Right ventricle myocardium superior (tissue), 1 donor: ENCODE measurements at regions not wholly inside any gene's neighbourhood (a gene's known extent, or its start where the extent isn't known, plus 50 kb on each side); places are given as distances from the start of the nearest gene placed in this dataset.
A peak's percentile ranks its signal among the peaks of the same experiment; 100 is the strongest.

ENCODE experiments used
- ATAC-seq: fragments of 200-7000 bp; cut with Tn5 transposase; one replicate; pipeline ENCODE4 v1.9.1; 2020; ENCODE audit warnings: mild to moderate bottlenecking; ENCODE audit not compliant: poor library complexity
- DNase-seq: peaks from one replicate; pipeline ENCODE4 v3.0.0-alpha.2; 2020
- intact Hi-C: fragments of 100-400 bp; cut with DNase I; formaldehyde crosslinking; loops from one replicate; pipeline ENCODE4 v1.11.2; 2022
- donor health status: DM: no; HTN: yes; CAD: no; lungs with severe emphysema.

DNA sequence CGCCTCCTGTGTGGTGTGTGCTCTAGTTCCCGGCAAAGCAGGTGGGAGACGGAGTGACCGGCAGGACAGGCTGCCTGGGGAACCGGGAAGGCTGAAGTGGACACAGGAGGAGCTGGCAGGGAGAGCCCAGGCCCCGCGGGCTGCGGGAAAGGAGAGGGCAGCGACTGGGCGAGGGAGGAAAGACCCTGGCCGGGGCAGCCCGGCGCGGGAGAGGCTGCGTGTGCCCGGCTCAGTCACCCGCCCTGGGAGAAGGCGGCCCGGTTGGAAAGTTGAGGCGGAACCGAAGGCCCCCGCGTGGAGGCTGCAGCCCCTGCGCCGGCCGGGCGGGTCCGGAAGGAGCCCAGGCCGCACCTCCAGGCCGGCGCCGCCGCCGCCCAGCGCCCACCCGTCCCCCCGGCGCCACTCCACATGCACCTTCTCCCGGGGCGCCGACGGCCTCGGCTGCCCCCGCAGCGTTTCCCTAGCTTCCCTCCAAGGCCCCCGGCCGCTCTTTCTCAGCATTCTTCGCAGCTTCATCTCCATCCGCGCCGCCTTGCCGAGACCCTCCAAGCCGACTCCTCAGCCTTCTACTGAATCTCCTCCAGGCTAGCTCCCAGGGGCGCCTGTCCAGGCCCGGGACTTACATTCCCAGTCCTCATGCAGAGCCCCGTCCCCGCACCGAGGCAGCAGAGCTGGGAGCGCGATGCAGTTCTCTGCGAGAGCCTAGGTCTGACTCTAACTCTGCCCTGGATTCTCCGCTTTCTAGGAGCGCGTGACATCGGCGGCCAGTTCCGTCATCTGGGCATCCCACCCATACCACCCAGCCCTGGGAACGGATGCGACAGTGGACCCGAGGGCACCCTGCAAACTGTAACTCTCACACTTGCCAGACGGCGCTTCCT is 152.0 kb downstream of the ERCC6L2 start:
- DNase-seq (no peak), ATAC-seq (peak; percentile 36)
- intact Hi-C loops, result no loop called here

DNA sequence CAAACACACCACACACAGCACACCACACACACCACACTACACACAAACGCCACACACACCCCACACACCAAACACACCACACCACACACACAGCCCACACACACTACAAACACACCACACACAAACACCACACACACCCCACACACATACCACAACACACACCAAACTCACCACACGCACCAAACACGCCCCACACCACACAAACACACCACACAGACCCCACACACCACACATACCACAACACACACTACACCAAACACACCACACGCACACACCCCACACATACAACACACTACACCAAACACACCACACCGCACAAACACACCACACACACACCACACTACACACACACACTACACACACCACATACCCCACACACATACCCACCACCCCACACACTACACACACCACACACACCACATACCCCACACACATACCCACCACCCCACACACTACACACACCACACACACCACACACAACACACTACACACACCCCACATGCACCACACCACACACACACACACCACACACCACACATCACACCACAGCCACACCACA is 151.2 kb downstream of the ERCC6L2 start:
- ATAC-seq (no peak), DNase-seq (no peak)
- intact Hi-C loops, result no loop called here

DNA sequence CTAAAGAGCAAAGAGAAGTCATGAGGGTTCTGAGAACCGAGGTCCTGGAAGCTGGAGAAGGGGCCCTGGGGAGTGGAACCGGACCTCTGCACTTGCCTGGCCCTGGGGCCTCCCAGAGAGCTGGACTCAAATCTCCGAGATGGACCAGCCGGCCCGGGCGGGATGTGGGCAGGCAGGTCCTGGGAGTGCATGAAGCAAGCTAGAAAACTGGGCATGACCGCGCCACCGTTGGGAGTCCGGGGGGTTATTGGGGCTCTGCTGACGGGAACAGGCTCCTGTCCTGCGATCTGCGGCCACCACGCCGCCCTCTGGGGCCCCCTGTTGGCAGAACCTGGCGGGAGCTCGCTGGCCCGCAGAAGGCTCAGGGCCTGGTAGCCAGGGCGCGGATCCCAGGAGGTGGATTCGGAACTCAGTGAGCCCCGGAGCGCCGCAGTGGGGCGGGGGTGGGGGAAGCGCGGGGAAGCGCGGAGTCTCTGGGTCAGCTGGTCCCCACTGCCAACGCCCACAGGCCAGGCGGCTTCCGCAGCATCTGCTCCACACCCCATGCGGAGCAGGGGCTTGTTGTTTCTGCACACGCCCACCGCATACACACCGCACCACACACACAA is 150.6 kb downstream of the ERCC6L2 start:
- ATAC-seq (no peak), DNase-seq (peak; percentile 57)
- intact Hi-C loops, result no loop called here

DNA sequence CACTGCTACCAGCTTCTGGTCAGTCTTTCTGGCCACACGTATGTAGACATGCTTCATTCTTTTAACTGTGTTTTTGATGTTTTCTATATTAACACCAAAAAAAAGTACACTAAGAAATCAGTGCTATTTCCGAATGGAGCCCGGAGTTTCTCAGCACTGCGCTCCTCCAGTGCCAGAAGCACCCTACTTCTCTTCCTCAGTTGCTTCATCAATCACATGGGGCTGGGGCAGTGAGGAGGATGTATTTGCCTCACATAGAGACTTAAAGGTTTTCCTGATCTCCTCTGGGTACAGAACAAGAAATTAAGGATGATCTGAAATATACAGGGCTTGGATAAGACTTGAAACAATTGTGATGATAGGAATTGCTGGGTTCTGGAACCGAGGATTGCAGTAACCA is 148.0 kb downstream of the ERCC6L2 start:
- intact Hi-C loops, result no loop called here
- ATAC-seq (no peak), DNase-seq (no peak)

DNA sequence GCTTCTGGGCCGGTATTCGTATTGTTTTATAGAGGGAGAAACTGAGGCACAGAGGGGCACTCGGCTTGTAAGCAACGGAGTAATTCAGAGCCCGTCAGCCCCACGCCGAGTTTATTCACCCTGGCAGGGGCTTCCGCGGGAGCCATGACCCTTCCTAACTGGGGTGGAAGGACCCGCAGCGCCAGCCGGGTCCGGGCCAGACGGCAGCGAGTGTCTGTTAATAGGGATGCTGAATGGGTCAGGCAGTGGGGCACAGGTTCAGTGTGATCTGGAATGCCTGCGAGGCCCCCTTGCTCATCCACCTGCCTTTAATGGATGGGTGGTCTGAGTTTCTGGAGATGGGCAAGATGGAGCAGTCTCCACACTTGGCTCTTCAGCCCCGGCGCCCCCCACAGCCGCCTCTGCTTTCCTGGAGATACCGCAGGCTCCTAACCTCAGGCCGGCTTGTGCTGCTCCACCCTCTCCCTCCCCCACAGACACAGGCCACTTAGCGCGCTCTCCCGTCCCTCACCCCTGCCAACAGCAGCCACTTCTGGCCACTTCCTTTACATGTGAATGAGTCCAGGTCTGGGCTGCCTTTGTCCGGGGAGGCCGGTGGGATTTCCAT is 147.1 kb downstream of the ERCC6L2 start:
- DNase-seq, result peak; percentile 55
- peak; percentile 26 for ATAC-seq
- intact Hi-C loops, result no loop called here

DNA sequence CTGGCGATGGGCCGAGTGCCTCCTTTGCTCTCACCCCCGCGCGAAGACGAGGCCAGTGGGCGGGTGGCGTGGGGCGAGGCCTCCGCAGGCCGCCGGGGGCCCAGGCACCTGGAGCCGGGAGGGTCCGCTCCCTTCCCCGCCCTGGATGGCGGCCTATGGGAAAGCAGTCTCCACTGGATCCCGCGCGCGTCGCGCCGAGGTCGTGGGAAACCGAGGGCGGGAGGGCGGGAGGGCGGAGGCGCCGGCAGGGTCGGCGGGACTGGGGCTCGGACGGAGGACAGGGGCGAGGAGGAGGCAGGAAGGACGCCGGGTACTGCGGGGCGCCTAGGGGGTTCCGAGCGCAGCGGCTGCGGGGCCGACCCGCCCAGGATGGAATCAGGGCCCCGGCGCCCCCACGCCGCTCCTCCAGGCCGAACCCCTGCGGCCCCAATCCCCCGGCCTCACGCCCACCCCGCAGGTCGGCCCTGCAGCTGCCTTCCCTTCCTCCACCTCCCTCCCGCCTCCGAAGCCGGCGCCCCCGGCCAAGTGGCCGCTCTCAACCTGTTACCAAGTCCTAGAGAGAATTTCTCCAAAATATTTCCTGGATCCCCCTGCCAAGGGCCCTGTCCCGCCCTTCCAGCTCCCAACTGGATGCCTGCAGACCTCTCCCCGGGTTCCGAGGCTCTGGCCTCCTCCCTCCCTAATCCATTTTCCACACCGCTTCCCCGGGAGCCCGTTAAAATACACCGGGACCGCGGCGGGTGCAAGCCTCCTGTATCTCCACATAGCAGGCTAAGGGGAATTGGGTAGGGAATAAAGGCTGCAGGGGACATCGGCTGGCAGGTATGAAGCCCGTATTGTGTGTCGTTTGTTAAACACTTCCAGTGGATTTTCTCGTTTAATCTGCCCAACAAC is 146.3 kb downstream of the ERCC6L2 start:
- ATAC-seq, result peak; percentile 27
- no peak for DNase-seq
- intact Hi-C loops, result no loop called here

DNA sequence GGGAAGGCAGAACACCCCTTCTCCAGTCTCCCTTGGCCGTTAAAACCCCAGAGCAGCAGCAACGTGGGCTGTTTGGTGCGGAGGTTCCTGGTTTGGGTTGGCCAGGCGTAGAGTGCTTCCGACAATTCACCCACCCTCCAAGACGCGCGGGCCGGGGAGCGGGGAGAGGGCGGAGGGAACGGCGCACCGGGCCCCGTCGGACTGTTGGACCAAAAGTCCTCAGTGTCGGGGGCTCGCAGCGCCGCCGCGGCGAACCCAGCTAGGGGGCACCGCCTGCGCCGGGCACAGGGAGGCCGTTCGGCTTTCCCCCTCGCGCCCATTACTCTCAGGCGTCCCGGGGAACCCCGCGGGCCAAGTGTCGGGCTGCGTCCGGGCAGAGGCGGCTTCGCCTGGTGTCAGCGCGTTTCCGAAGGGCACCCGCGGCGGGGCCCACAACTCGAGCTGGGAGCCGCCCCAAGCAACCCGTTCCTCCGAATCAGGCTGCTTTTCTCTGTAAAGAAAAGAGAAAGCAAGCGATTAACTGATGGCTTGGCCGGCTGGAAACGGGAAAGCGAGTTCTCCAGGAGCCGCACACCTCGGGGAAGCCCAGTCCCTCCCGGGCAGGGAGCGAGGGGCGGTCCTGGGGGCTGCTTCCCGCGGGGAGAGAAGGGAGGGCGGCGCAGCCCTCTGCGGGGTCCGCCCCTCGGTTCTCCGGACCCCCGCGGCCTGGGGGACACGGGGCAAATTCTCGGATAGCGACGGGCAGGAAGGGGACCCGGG is 145.5 kb downstream of the ERCC6L2 start:
- DNase-seq, result no peak
- peak; percentile 54 for ATAC-seq
- intact Hi-C loops, result no loop called here

DNA sequence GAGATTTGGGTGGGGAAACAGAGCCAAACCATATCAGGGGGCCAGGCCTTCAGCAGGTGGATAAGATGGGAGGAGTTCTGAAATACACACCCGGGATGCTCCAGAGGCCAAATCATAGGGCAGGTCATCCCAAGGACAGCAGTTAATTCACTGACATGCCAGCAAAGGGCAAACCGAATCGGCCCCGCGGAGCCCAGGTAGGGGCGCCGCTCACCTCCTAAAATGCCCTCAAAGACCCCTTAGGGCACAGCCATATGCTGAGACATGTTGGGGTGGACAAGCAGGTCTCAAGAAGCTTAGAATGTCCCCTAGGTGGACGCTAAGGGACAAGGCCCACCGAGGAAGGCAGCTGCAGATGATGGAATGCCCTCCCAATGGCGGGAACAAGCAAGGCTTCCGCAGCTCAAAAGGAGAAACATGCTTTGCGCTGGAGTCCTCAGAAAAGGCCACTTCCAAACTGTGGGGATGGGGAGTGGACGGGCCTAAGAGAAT is 144.9 kb downstream of the ERCC6L2 start:
- no peak for DNase-seq
- intact Hi-C loops, result no loop called here
- no peak for ATAC-seq
